HepG2 (cell line): ENCODE measurements at regions not wholly inside any gene's neighbourhood (a gene's known extent, or its start where the extent isn't known, plus 50 kb on each side); places are given as distances from the start of the nearest gene placed in this dataset.

Source experiments
- ATAC-seq: fragments of 200-7000 bp; cut with Tn5 transposase; 3 replicates; pipeline ENCODE4 v1.9.1; 2020; ENCODE audit warnings: mild to moderate bottlenecking, moderate library complexity
- BruUV-seq: library from RNA; stranded (reverse); fragments of 400-500 nt; replicated peaks from 2 replicates; lab custom pipeline; 2021; lab: Mats Ljungman, UMichigan
- CTCF ChIA-PET: fragments of 300-600 bp; formaldehyde crosslinking; extraction: SDS; loops from one replicate; lab custom pipeline; 2021; ENCODE audit warnings: low total read pairs, inconsistent platforms, low intra/inter-chr PET ratio; lab: Yijun Ruan, JAX
- POLR2A ChIA-PET: fragments of 350-600 bp; sonication (Branson Sonifier 250); formaldehyde crosslinking; loops from one replicate; lab custom pipeline; 2020; ENCODE audit warnings: antibody characterized with exemption, inconsistent platforms; lab: Yijun Ruan, JAX
- DNase-seq: peaks from one replicate; pipeline ENCODE4 v3.0.0-alpha.2; 2015; ENCODE audit warnings: low spot score
- FAIRE-seq: peaks from 3 replicates; lab custom pipeline; 2011; peaks lifted over from hg19 to GRCh38; lab: Jason Lieb, UNC
- H2AFZ ChIP-seq: one replicate; pipeline ENCODE4 v1.6.1; 2011; ENCODE audit warnings: low read length, inconsistent platforms
- H3K27ac ChIP-seq: fragments of 300-600 bp; 3 replicates; pipeline ENCODE4 v1.8.0; 2011; ENCODE audit warnings: mixed run types, mild to moderate bottlenecking, mixed read lengths, low read length, inconsistent platforms; ENCODE audit not compliant: insufficient read depth; ENCODE audit errors: extremely low read length
- H3K27me3 ChIP-seq, 2 experiments: fragments of 200-600 bp in 1 of 2; 2 replicates in 1 of 2; 3 replicates in 1 of 2; pipeline versions ENCODE4 v1.6.0 to v1.8.0; 2011; ENCODE audit warnings: low read length in 2 of 2, mild to moderate bottlenecking in 2 of 2, moderate library complexity in 2 of 2, inconsistent platforms in 1 of 2; ENCODE audit not compliant: insufficient read depth in 2 of 2, control insufficient read depth in 1 of 2
- H3K36me3 ChIP-seq, 2 experiments: fragments of 200-600 bp in 1 of 2; replicated peaks in 1 of 2; 2 replicates in 1 of 2; 3 replicates in 1 of 2; pipeline versions ENCODE4 v1.5.1 to v1.8.0; 2011; ENCODE audit warnings: low read length in 2 of 2, inconsistent platforms in 1 of 2; ENCODE audit not compliant: insufficient read depth in 2 of 2, control insufficient read depth in 1 of 2
- H3K4me1 ChIP-seq: 2 replicates; pipeline ENCODE4 v1.5.1; 2012; ENCODE audit warnings: low read length, inconsistent platforms; ENCODE audit not compliant: insufficient read depth
- H3K4me2 ChIP-seq: 2 replicates; pipeline ENCODE4 v1.6.0; 2011; ENCODE audit warnings: low read depth, low read length, inconsistent platforms
- H3K4me3 ChIP-seq, 3 experiments: fragments of 200-600 bp in 1 of 3; sonication (generic), shearing (Covaris generic) in 1 of 3; replicated peaks in 1 of 3; 2 replicates each; pipeline ENCODE4 v1.5.1; 2011 to 2016; ENCODE audit warnings: low read length in 3 of 3, inconsistent platforms in 2 of 3, low read depth in 2 of 3, mild to moderate bottlenecking in 2 of 3, control low read depth in 1 of 3, mixed read lengths in 1 of 3; ENCODE audit not compliant: insufficient read depth in 1 of 3
- H3K79me2 ChIP-seq: one replicate; pipeline ENCODE4 v1.6.1; 2011; ENCODE audit warnings: low read length, inconsistent platforms; ENCODE audit not compliant: insufficient read depth
- H3K9ac ChIP-seq: 2 replicates; pipeline ENCODE4 v1.6.0; 2011; ENCODE audit warnings: mild to moderate bottlenecking, low read depth, low read length, inconsistent platforms; ENCODE audit not compliant: insufficient read depth
- H3K9me3 ChIP-seq: 2 replicates; pipeline ENCODE4 v1.5.1; 2012; ENCODE audit warnings: mild to moderate bottlenecking, low read length
- H4K20me1 ChIP-seq: 2 replicates; pipeline ENCODE4 v1.6.0; 2011; ENCODE audit warnings: inconsistent platforms, mild to moderate bottlenecking, low read length, moderate library complexity; ENCODE audit not compliant: insufficient read depth
- ATF2 ChIP-seq: sonication (generic); formaldehyde crosslinking; IDR thresholded peaks from 2 replicates; pipeline ENCODE4 v1.4.0; 2020; ENCODE audit warnings: missing genetic modification reagents
- CREM ChIP-seq, 2 experiments: sonication (generic) in 1 of 2; formaldehyde crosslinking in 1 of 2; IDR thresholded peaks; 2 replicates each; pipeline versions ENCODE4 v1.4.0 to v1.6.1; 2016 to 2020; ENCODE audit warnings: antibody characterized with exemption in 1 of 2, mild to moderate bottlenecking in 1 of 2, missing genetic modification reagents in 1 of 2
- ERF ChIP-seq: IDR thresholded peaks from 2 replicates; pipeline ENCODE4 v1.6.1; 2018; ENCODE audit warnings: missing biosample characterization, missing genetic modification reagents
- PRMT3 ChIP-seq: sonication (generic); formaldehyde crosslinking; IDR thresholded peaks from 2 replicates; pipeline ENCODE4 v1.8.1; 2022; ENCODE audit warnings: low read depth, mild to moderate bottlenecking, moderate library complexity, missing genetic modification reagents, borderline replicate concordance
- RARG ChIP-seq: sonication (generic); formaldehyde crosslinking; IDR thresholded peaks from 2 replicates; pipeline ENCODE4 v1.4.0; 2020; ENCODE audit warnings: low read depth, mild to moderate bottlenecking, missing genetic modification reagents
- SMYD3 ChIP-seq: sonication (generic); formaldehyde crosslinking; IDR thresholded peaks from 2 replicates; pipeline ENCODE4 v1.8.1; 2023; ENCODE audit warnings: mild to moderate bottlenecking, missing genetic modification reagents
- SSRP1 ChIP-seq: IDR thresholded peaks from 2 replicates; pipeline ENCODE4 v1.6.1; 2016; ENCODE audit warnings: control low read depth
- THAP8 ChIP-seq: sonication (generic); formaldehyde crosslinking; IDR thresholded peaks from 2 replicates; pipeline ENCODE4 v1.5.1; 2020; ENCODE audit warnings: missing genetic modification reagents, mild to moderate bottlenecking, borderline replicate concordance
- ZNF274 ChIP-seq: sonication (generic); formaldehyde crosslinking; IDR thresholded peaks from 2 replicates; pipeline ENCODE4 v1.5.1; 2020; ENCODE audit warnings: mild to moderate bottlenecking, missing genetic modification reagents
- ZNF577 ChIP-seq: sonication (generic); formaldehyde crosslinking; IDR thresholded peaks from 2 replicates; pipeline ENCODE4 v1.4.0; 2020; ENCODE audit warnings: mild to moderate bottlenecking, low read depth, missing genetic modification reagents, borderline replicate concordance
- ZNF607 ChIP-seq: sonication (generic); formaldehyde crosslinking; IDR thresholded peaks from 2 replicates; pipeline ENCODE4 v1.5.1; 2020; ENCODE audit warnings: missing genetic modification reagents, mild to moderate bottlenecking, borderline replicate concordance
- ZNF639 ChIP-seq: conservative IDR thresholded peaks from 2 replicates; pipeline ENCODE4 v1.6.1; 2018; ENCODE audit warnings: missing genetic modification reagents
- WGBS: methylation state at CpG from one replicate; pipeline ENCODE4 v1.1.6; 2017; ENCODE audit warnings: low lambda C conversion rate; 5-methylcytosine and 5-hydroxymethylcytosine counted together
- in situ Hi-C: cut with HindIII; loops from 2 replicates; pipeline ENCODE4 v1.10.0; 2017; ENCODE audit warnings: low pct_unique_long_range_greater_than_20kb; ENCODE audit not compliant: extremely low pct_ligation_motif_present
- intact Hi-C: fragments of 100-400 bp; cut with micrococcal nuclease; formaldehyde crosslinking; loops from one replicate; pipeline ENCODE4 v1.10.0; 2022; ENCODE audit not compliant: unreplicated experiment
- TF ChIP-seq, protein P1 (sequence below): sonication (generic); formaldehyde crosslinking; conservative IDR thresholded peaks from 2 replicates; pipeline ENCODE4 v1.8.0; 2022; ENCODE audit warnings: missing genetic modification reagents

DNA sequence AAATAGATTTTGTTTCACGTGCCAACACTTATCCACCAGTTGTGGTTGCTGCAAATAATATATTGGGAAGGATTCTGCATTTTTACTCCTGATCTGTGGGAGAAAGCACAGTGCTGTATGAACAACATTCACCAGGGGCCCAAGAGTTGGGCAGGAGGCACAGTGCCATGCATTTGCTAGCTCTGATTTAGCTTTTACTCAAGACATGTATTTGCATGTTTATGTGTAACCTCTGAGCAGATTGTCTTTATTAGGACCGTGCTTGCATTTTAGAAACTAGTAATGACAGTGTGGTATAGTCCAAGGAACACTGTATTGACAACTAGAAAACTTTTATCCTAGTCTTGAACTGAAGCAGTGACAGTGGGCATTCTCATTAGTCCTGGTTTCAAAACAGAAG lies 133.9 kb upstream of the B3GALT2 start:
- Histone ChIP-seq H3K4me3 (no peak overlapping the region), H4K20me1 (no peaks in the 10 kb centered on the region), H3K36me3 (no peaks in the 10 kb centered on the region), H3K9me3 (no peaks in the 10 kb centered on the region), H3K4me2 (no peak overlapping the region), H3K27ac (no peak overlapping the region), H3K4me1 (no peaks in the 10 kb centered on the region), H3K27me3 (no peaks in the 10 kb centered on the region), H3K9ac (no peak overlapping the region), H2AFZ (no peak overlapping the region), H3K79me2 (no peaks in the 10 kb centered on the region)
- in situ Hi-C loops = no loop called here
- 0% methylated on average over 2 of the region's 2 CpGs for WGBS
- ATAC-seq (no peak), DNase-seq (no peak), FAIRE-seq (no peak)
- no peak for TF ChIP-seq PRMT3
- TF ChIP-seq ZNF607 (CRISPR knock-in tag) = no peak
- TF ChIP-seq SSRP1 (CRISPR knock-in tag) = no peak
- TF ChIP-seq CREM (IDR thresholded peaks at IDR 0.05) = no peak
- no peak for TF ChIP-seq CREM (CRISPR knock-in tag; IDR thresholded peaks at IDR 0.05)
- TF ChIP-seq ZNF577 (CRISPR knock-in tag) = no peak
- no peak for TF ChIP-seq RARG (CRISPR knock-in tag)
- no peak for TF ChIP-seq ERF
- TF ChIP-seq ZNF274 (CRISPR knock-in tag) = no peak
- TF ChIP-seq, protein P1, sequence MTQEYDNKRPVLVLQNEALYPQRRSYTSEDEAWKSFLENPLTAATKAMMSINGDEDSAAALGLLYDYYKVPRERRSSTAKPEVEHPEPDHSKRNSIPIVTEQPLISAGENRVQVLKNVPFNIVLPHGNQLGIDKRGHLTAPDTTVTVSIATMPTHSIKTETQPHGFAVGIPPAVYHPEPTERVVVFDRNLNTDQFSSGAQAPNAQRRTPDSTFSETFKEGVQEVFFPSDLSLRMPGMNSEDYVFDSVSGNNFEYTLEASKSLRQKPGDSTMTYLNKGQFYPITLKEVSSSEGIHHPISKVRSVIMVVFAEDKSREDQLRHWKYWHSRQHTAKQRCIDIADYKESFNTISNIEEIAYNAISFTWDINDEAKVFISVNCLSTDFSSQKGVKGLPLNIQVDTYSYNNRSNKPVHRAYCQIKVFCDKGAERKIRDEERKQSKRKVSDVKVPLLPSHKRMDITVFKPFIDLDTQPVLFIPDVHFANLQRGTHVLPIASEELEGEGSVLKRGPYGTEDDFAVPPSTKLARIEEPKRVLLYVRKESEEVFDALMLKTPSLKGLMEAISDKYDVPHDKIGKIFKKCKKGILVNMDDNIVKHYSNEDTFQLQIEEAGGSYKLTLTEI (CRISPR knock-in tag) = no peak
- no peak for TF ChIP-seq THAP8
- no peak for TF ChIP-seq ATF2 (CRISPR knock-in tag)
- no peak for TF ChIP-seq ZNF639
- no peak for TF ChIP-seq SMYD3 (CRISPR knock-in tag)
- ChIA-PET CTCF (no interaction called here), POLR2A (no interaction called here)
- BruUV-seq = no TSS peak
- intact Hi-C loops = no loop called here
